Heart left ventricle (tissue), 16 donors: ENCODE measurements at regions not wholly inside any gene's neighbourhood (a gene's known extent, or its start where the extent isn't known, plus 50 kb on each side); places are given as distances from the start of the nearest gene placed in this dataset.
A peak's percentile ranks its signal among the peaks of the same experiment; 100 is the strongest.

ENCODE experiments used
- ATAC-seq, 4 donors: fragments of 200-7000 bp; cut with Tn5 transposase; one replicate each; pipeline ENCODE4 v1.9.1; 2020 to 2022; ENCODE audit warnings: moderate library complexity in 4 of 4, mild to moderate bottlenecking in 3 of 4, moderate number of reproducible peaks in 1 of 4
- DNase-seq, 5 donors: peaks; one replicate each; pipeline ENCODE4 v3.0.0-alpha.2; 2020
- H3K27ac ChIP-seq, 12 donors: fragments of 200-600 bp; sonication (generic) in 4 of 12; one replicate each; pipeline versions ENCODE4 v1.5.0 to v1.8.0; 2016 to 2022; ENCODE audit warnings: mild to moderate bottlenecking in 2 of 12
- H3K27me3 ChIP-seq, 9 donors: fragments of 200-600 bp; sonication (generic) in 2 of 9; one replicate each; pipeline versions ENCODE4 v1.5.1 to v1.8.0; 2016 to 2022; ENCODE audit warnings: mild to moderate bottlenecking in 3 of 9
- H3K36me3 ChIP-seq, 9 donors: fragments of 200-600 bp; sonication (generic) in 2 of 9; one replicate each; pipeline versions ENCODE4 v1.5.0 to v1.8.0; 2018 to 2022; ENCODE audit warnings: mild to moderate bottlenecking in 2 of 9
- H3K4me1 ChIP-seq, 12 donors: fragments of 200-600 bp; sonication (generic) in 4 of 12; one replicate each; pipeline versions ENCODE4 v1.5.0 to v1.8.0; 2016 to 2022; ENCODE audit warnings: mild to moderate bottlenecking in 3 of 12
- H3K4me3 ChIP-seq, 12 donors: fragments of 200-600 bp; sonication (generic) in 4 of 12; one replicate each; pipeline versions ENCODE4 v1.5.0 to v1.8.0; 2017 to 2022; ENCODE audit warnings: mild to moderate bottlenecking in 9 of 12, moderate library complexity in 4 of 12
- H3K9me3 ChIP-seq, 12 donors: fragments of 200-600 bp; sonication (generic) in 4 of 12; one replicate each; pipeline versions ENCODE4 v1.5.0 to v1.8.0; 2016 to 2022; ENCODE audit warnings: mild to moderate bottlenecking in 1 of 12
- POLR2A ChIP-seq, 2 donors: fragments of 450-650 bp; IDR thresholded peaks; one replicate each; pipeline ENCODE4 v1.6.1; 2017; ENCODE audit warnings: antibody characterized with exemption in 2 of 2, mild to moderate bottlenecking in 2 of 2, moderate library complexity in 2 of 2
- WGBS, 4 donors: extraction: QIAGEN DNeasy Blood & Tissue Kit in 2 of 4; methylation state at CpG; one replicate each; pipeline versions ENCODE4 v1.1.5 to v1.1.7; 2013 to 2018; 5-methylcytosine and 5-hydroxymethylcytosine counted together
- intact Hi-C, 10 donors: fragments of 100-400 bp; cut with DNase I; formaldehyde crosslinking; loops; one replicate each; pipeline versions ENCODE4 v1.11.1 to v1.14.2; 2022
- TF ChIP-seq, protein P1 (sequence below), 12 donors: fragments of 200-600 bp; sonication (generic) in 4 of 12; IDR thresholded peaks; one replicate each; pipeline versions ENCODE4 v1.5.0 to v1.8.0; 2018 to 2022; ENCODE audit warnings: antibody characterized with exemption in 12 of 12, mild to moderate bottlenecking in 5 of 12
- donor health status: ischemic (EF 13 %, LVEDD 7.1; RV severe dilation, severe dysfunction).
- donor health status: healthy with polysubstance abuse.
- donor health status: DM: no; HTN: yes; CAD: no.
- donor health status: DM: no; HTN: no; CAD: no.
- donor health status: ischemic (EF 25% LVEDD 6.9; RV normal size, moderate dysfunction).
- donor health status: ischemic (EF 25% LVEDD 5.7; RV mildly dilated, moderate dysfunction).
- donor health status: healthy.
- donor health status: DM: yes; HTN: yes; CAD: no.
- donor health status: ischemic (EF 35%, LVEDD 5.7; RV mildly dilated, moderate dysfunction).
- donor health status: nonischemic (EF 11% LVEDD 7.7; RV severe dilation, severe dysfunction).
- donor health status: DM: yes; HTN: yes; CAD: no.
- donor health status: PGD.
- donor health status: ischemic (EF 29% LVEDD 5.4; RV normal size, mild dysfunction).
- donor health status: nonischemic (EF 23%, LVEDD 6.1; RV moderate dilation, normal function).

DNA sequence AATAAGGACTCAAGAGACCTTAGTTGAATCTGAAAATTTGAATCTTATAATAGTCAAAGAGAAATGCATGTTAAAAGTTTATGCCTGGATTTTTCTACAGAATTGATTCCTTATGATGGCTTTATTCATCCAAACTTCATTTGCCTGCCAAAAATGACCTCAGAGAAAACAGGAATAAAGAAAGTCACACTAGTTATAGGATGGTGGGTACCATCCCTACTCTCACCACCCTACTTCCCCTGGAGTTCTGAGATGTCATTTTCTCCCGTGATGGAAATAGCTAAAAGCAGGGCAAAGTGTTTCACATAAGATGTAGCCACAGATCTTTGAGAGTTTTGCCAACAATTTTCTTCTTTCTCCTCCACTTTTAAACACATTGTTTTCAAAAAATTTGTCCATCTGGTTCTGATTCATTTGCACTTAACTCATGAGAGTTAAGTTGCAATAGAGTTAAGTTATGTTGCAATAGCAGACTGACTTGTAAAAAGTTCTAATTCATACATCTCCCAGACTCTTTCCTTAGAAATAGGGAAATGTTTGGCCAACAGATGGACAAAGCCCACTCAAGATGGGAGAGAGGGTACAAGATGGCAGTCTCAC lies 384.6 kb downstream of the PLPP3 start:
- H3K36me3 ChIP-seq = no peaks in the 10 kb centered on the region
- no peak overlapping the region for H3K27ac ChIP-seq
- peak in 1 of 4 donors; percentile 30 for ATAC-seq
- no peaks in the 10 kb centered on the region for H3K27me3 ChIP-seq
- no peaks in the 10 kb centered on the region for H3K9me3 ChIP-seq
- DNase-seq = no peak
- TF ChIP-seq, protein P1, sequence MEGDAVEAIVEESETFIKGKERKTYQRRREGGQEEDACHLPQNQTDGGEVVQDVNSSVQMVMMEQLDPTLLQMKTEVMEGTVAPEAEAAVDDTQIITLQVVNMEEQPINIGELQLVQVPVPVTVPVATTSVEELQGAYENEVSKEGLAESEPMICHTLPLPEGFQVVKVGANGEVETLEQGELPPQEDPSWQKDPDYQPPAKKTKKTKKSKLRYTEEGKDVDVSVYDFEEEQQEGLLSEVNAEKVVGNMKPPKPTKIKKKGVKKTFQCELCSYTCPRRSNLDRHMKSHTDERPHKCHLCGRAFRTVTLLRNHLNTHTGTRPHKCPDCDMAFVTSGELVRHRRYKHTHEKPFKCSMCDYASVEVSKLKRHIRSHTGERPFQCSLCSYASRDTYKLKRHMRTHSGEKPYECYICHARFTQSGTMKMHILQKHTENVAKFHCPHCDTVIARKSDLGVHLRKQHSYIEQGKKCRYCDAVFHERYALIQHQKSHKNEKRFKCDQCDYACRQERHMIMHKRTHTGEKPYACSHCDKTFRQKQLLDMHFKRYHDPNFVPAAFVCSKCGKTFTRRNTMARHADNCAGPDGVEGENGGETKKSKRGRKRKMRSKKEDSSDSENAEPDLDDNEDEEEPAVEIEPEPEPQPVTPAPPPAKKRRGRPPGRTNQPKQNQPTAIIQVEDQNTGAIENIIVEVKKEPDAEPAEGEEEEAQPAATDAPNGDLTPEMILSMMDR (IDR thresholded peaks at IDR 0.05) = no peak
- no peak for TF ChIP-seq POLR2A (IDR thresholded peaks at IDR 0.05)
- H3K4me3 ChIP-seq = no peak overlapping the region
- WGBS, 4 donors = 38 to 93% (median 88%) methylated on average over 1 of the region's 1 CpG
- intact Hi-C loops = loop anchor here in 7 of 10 donors (5.0 to 10.0 kb wide), 9 partner anchors 62 to 382 kb away; partner anchors contain the start of gene PLPP3 (in 5 of the 7)
- H3K4me1 ChIP-seq = peaks cover 0 to 32% (median 20%) of the 10 kb centered on the region in 12 donors

DNA sequence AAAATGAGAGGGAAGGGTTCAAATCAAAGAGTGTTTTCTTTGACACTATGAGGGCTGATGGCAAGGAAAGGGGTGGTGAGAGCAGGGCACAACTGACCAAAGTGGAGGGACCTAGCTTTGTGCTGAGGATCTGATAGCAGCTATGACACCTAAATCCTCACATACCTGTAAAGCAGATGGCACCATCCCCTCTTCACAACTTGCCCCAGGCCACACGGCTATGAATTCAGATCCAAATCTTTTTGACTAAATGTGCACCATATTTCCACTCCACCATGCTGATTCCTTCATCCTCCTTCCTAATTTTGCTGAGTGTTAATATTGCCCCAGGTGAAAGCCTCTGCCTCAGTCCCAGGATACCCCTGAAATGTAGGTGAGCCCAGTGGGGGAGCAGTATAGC lies 385.7 kb downstream of the PLPP3 start:
- Histone ChIP-seq H3K27me3 (no peaks in the 10 kb centered on the region), H3K4me3 (no peak overlapping the region), H3K4me1 (peaks cover 0 to 36% (median 20%) of the 10 kb centered on the region in 12 donors), H3K27ac (no peak overlapping the region), H3K9me3 (no peaks in the 10 kb centered on the region), H3K36me3 (no peaks in the 10 kb centered on the region)
- no peak for ATAC-seq
- 93 to 100% (median 96%) methylated on average over 1 of the region's 1 CpG for WGBS, 4 donors
- DNase-seq = no peak
- TF ChIP-seq, protein P1 (IDR thresholded peaks at IDR 0.05) = no peak
- no peak for TF ChIP-seq POLR2A (IDR thresholded peaks at IDR 0.05)
- intact Hi-C loops = loop anchor here in 6 of 10 donors (5.0 to 10.0 kb wide), 8 partner anchors 61 to 384 kb away; partner anchors contain the start of gene PLPP3 (in 3 of the 6)

- H3K4me3 ChIP-seq = no peak overlapping the region
- DNase-seq (no peak), ATAC-seq (peak in 2 of 4 donors; percentile 16 to 45)
- no peaks in the 10 kb centered on the region for H3K9me3 ChIP-seq
- 64 to 86% (median 68%) methylated on average over 4 of the region's 4 CpGs for WGBS, 4 donors
- H3K27me3 ChIP-seq = no peaks in the 10 kb centered on the region
- H3K27ac ChIP-seq = no peak overlapping the region
- TF ChIP-seq, protein P1 (IDR thresholded peaks at IDR 0.05) = no peak
- no peak for TF ChIP-seq POLR2A (IDR thresholded peaks at IDR 0.05)
- H3K36me3 ChIP-seq = no peaks in the 10 kb centered on the region
- intact Hi-C loops = loop anchor here in 6 of 10 donors (2.0 to 10.0 kb wide), 9 partner anchors 59 to 387 kb away; partner anchors contain the start of gene PLPP3 (in 4 of the 6)
- peaks cover 0 to 26% (median 12%) of the 10 kb centered on the region in 12 donors for H3K4me1 ChIP-seq
Observed at GRCh38 chr1:56191369-56191768, 388.0 kb downstream of the PLPP3 start.

DNA sequence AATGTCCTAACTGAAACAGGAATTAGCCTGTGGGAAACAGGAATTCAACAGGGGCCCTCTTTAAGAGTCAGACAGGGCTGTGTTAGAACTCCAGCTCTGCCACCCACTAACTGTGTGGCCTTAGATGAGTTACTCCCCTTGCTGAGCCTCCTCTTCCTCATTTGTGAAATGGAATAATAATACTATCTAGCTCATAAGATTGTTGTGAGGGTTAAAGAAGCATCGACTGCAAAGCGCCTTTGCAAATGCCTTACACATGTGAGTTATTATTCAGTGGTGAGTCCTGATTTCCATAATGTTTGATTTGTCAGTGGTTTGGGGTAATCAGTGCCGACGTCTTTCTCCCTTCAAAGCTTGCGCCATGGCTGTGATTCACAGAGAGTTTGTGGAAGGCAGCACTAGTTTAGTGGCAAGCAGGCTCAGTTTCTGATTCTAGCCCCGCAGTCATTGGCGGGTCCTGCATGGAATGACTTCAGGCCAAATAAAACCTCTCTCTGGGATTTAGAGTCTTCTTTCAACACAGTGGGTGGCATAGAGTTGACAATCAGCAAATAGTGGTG lies 388.5 kb downstream of the PLPP3 start:
- H3K4me3 ChIP-seq = no peak overlapping the region
- H3K9me3 ChIP-seq = no peaks in the 10 kb centered on the region
- 83 to 97% (median 94%) methylated on average over 7 of the region's 7 CpGs for WGBS, 4 donors
- peaks cover 0 to 21% (median 11%) of the 10 kb centered on the region in 12 donors for H3K4me1 ChIP-seq
- DNase-seq = no peak
- H3K36me3 ChIP-seq = no peaks in the 10 kb centered on the region
- no peak overlapping the region for H3K27ac ChIP-seq
- no peak for ATAC-seq
- H3K27me3 ChIP-seq = no peaks in the 10 kb centered on the region
- TF ChIP-seq, protein P1 (IDR thresholded peaks at IDR 0.05) = no peak
- TF ChIP-seq POLR2A (IDR thresholded peaks at IDR 0.05) = no peak
- intact Hi-C loops = loop anchor here in 6 of 10 donors (2.0 to 10.0 kb wide), 9 partner anchors 59 to 388 kb away; partner anchors contain the start of gene PLPP3 (in 4 of the 6)
